ENCODE measurements at regions not wholly inside any gene's neighbourhood (a gene's known extent, or its start where the extent isn't known, plus 50 kb on each side); places are given as distances from the start of the nearest gene placed in this dataset.
A peak's percentile ranks its signal among the peaks of the same experiment; 100 is the strongest.

DNA sequence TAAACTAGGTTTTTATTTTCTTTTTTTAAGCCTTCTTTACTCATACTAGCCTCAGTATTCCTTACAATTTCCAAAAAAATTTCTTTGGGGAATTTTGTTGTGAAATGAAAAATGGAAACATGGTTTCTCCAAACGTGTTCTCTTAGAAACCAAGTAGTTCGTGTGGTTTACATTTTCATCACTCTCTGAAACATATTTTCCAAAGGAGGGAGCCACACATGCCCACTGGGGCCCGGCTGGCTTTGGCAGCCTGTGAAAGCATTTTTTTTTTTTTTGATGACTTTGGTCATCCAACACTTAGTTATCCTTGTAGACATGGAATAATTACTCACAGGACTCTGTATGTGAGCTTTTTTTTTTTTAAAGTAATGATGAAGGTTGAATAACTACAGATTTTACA, 169.6 kb downstream of the C7orf25 start:
- H3K4me1 ChIP-seq, result peaks cover 0 to 23% (median 0%) of the 10 kb centered on the region in 12 donors
- H3K4me3 ChIP-seq, result no peak overlapping the region
- no peaks in the 10 kb centered on the region for H3K9me3 ChIP-seq
- ATAC-seq (peak in 2 of 4 donors; percentile 28 to 33), DNase-seq (no peak)
- no peak for TF ChIP-seq POLR2A (IDR thresholded peaks at IDR 0.05)
- TF ChIP-seq, protein P1, sequence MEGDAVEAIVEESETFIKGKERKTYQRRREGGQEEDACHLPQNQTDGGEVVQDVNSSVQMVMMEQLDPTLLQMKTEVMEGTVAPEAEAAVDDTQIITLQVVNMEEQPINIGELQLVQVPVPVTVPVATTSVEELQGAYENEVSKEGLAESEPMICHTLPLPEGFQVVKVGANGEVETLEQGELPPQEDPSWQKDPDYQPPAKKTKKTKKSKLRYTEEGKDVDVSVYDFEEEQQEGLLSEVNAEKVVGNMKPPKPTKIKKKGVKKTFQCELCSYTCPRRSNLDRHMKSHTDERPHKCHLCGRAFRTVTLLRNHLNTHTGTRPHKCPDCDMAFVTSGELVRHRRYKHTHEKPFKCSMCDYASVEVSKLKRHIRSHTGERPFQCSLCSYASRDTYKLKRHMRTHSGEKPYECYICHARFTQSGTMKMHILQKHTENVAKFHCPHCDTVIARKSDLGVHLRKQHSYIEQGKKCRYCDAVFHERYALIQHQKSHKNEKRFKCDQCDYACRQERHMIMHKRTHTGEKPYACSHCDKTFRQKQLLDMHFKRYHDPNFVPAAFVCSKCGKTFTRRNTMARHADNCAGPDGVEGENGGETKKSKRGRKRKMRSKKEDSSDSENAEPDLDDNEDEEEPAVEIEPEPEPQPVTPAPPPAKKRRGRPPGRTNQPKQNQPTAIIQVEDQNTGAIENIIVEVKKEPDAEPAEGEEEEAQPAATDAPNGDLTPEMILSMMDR (IDR thresholded peaks at IDR 0.05), result no peak
- intact Hi-C loops (cut with DNase I), result no loop called here
- peak overlapping the region in 1 of 12 donors; percentile 35 for H3K27ac ChIP-seq
- WGBS, 4 donors, result 34 to 66% (median 48%) methylated on average over 3 of the region's 3 CpGs
- no peaks in the 10 kb centered on the region for H3K36me3 ChIP-seq
- no peaks in the 10 kb centered on the region for H3K27me3 ChIP-seq

DNA sequence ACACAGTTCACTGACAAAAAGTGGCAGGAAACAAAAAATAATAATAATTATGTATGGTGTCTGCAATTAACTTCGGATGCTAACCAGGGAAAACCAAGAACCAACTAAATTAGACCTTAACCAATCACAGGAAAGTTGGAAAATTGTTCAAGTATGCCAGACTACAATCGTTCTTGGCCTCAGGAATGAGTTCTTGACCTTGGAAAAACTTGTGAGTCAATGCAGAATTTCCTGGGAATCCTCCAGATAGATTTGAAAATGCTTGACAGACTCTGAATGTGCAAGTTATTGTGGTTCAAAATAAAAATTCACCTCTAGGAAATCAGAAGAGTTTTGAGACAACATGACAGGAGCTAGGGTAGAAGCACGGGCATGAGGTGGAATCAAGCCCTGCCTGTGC, 171.5 kb downstream of the C7orf25 start:
- Histone ChIP-seq H3K4me1 (peaks cover 0 to 17% (median 0%) of the 10 kb centered on the region in 12 donors), H3K9me3 (peaks cover 0 to 4% (median 0%) of the 10 kb centered on the region in 12 donors), H3K36me3 (no peaks in the 10 kb centered on the region), H3K4me3 (no peak overlapping the region), H3K27me3 (no peaks in the 10 kb centered on the region), H3K27ac (peak overlapping the region in 6 of 12 donors; percentile 3 to 65 (median 40))
- TF ChIP-seq, protein P1 (IDR thresholded peaks at IDR 0.05), result no peak
- no peak for TF ChIP-seq POLR2A (IDR thresholded peaks at IDR 0.05)
- DNase-seq, result no peak
- intact Hi-C loops (cut with DNase I), result no loop called here
- ATAC-seq, result peak in 2 of 4 donors; percentile 22 to 44
- 51 to 60% (median 58%) methylated on average over 3 of the region's 3 CpGs for WGBS, 4 donors

- 64 to 79% (median 66%) methylated on average over 7 to 8 of the region's 8 CpGs for WGBS, 4 donors
- Histone ChIP-seq H3K4me3 (no peak overlapping the region), H3K9me3 (peaks cover 0 to 10% (median 0%) of the 10 kb centered on the region in 12 donors), H3K36me3 (no peaks in the 10 kb centered on the region), H3K27me3 (no peaks in the 10 kb centered on the region), H3K4me1 (peaks cover 0 to 16% (median 0%) of the 10 kb centered on the region in 12 donors), H3K27ac (peak overlapping the region in 7 of 12 donors; percentile 3 to 65 (median 40))
- intact Hi-C loops (cut with DNase I), result no loop called here
- DNase-seq (peak in 4 of 5 donors; percentile 27 to 47 (median 39)), ATAC-seq (peak in 3 of 4 donors; percentile 75 to 90 (median 75))
- no peak for TF ChIP-seq POLR2A (IDR thresholded peaks at IDR 0.05)
- TF ChIP-seq, protein P1 (IDR thresholded peaks at IDR 0.05), result no peak
Observed at GRCh38 chr7:42739638-42740037, 172.2 kb downstream of the C7orf25 start.

DNA sequence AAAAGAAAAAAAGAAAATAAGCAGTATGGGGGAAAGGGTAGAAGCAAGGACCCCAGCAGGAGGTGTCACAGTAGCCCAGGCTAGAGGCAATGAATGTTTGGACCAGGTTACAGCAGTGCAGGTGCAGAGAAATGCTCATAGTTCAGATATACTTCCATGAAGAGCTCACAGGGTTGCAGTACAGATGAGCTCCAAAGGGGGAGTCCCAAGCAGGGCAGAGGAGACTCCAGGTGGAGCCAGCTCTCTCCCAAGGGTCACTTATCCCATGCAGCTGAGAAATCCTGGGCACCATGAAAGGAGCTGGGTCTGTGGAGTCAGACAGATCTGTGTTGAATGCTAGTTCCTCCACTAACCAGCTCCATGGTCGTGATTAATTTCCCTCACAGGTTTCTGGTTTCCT, 174.9 kb downstream of the C7orf25 start:
- WGBS, 4 donors, result 58 to 91% (median 79%) methylated on average over 1 of the region's 1 CpG
- Histone ChIP-seq H3K9me3 (peaks cover 0 to 10% (median 0%) of the 10 kb centered on the region in 12 donors), H3K27me3 (no peaks in the 10 kb centered on the region), H3K4me1 (peaks cover 0 to 15% (median 0%) of the 10 kb centered on the region in 12 donors), H3K4me3 (no peak overlapping the region), H3K27ac (no peak overlapping the region), H3K36me3 (no peaks in the 10 kb centered on the region)
- ATAC-seq, result no peak
- no peak for TF ChIP-seq POLR2A (IDR thresholded peaks at IDR 0.05)
- TF ChIP-seq, protein P1 (IDR thresholded peaks at IDR 0.05), result no peak
- DNase-seq, result no peak
- intact Hi-C loops (cut with DNase I), result no loop called here

Data from heart left ventricle (tissue), 16 donors.